Fibroblast of lung (primary cell): ENCODE measurements at regions not wholly inside any gene's neighbourhood (a gene's known extent, or its start where the extent isn't known, plus 50 kb on each side); places are given as distances from the start of the nearest gene placed in this dataset.

ENCODE experiments used
- DNase-seq, 2 donors: peaks; one replicate each; pipeline versions ENCODE4 v3.0.0 to v3.0.0-alpha.2; 2010; ENCODE audit warnings: low read depth in 2 of 2
- H2AFZ ChIP-seq: 2 replicates; pipeline ENCODE4 v1.5.1; 2012; ENCODE audit warnings: low read length, control low read depth, inconsistent platforms
- H3K27ac ChIP-seq: 2 replicates; pipeline ENCODE4 v1.5.1; 2011; ENCODE audit warnings: low read length, control low read depth; ENCODE audit not compliant: insufficient read depth
- H3K27me3 ChIP-seq: 2 replicates; pipeline ENCODE4 v1.5.1; 2011; ENCODE audit warnings: mild to moderate bottlenecking, low read length; ENCODE audit not compliant: control insufficient read depth, insufficient read depth
- H3K36me3 ChIP-seq: 2 replicates; pipeline ENCODE4 v1.5.1; 2011; ENCODE audit warnings: low read length; ENCODE audit not compliant: control insufficient read depth, insufficient read depth
- H3K4me1 ChIP-seq: 2 replicates; pipeline ENCODE4 v1.5.1; 2011; ENCODE audit warnings: low read length; ENCODE audit not compliant: control insufficient read depth, insufficient read depth; ENCODE audit errors: extremely low read depth
- H3K4me2 ChIP-seq: 2 replicates; pipeline ENCODE4 v1.5.1; 2011; ENCODE audit warnings: low read length, control low read depth; ENCODE audit not compliant: insufficient read depth; ENCODE audit errors: extremely low read depth
- H3K4me3 ChIP-seq, 4 experiments: fragments of 200-600 bp in 1 of 4; sonication (generic) in 1 of 4; replicated peaks in 1 of 4; 2 replicates each; pipeline ENCODE4 v1.5.1; 2011 to 2016; ENCODE audit warnings: low read length in 4 of 4, low read depth in 3 of 4, mild to moderate bottlenecking in 3 of 4, control low read depth in 2 of 4, inconsistent platforms in 1 of 4, mixed read lengths in 1 of 4; ENCODE audit not compliant: insufficient read depth in 1 of 4; ENCODE audit errors: control extremely low read depth in 1 of 4
- H3K79me2 ChIP-seq: 2 replicates; pipeline ENCODE4 v1.5.1; 2012; ENCODE audit warnings: mild to moderate bottlenecking, low read length, inconsistent platforms; ENCODE audit not compliant: control insufficient read depth, insufficient read depth
- H3K9ac ChIP-seq: 2 replicates; pipeline ENCODE4 v1.5.1; 2011; ENCODE audit warnings: mild to moderate bottlenecking, low read length, control low read depth; ENCODE audit not compliant: insufficient read depth
- H3K9me3 ChIP-seq: 2 replicates; pipeline ENCODE4 v1.5.1; 2012; ENCODE audit warnings: low read depth, low read length; ENCODE audit not compliant: control insufficient read depth, insufficient read depth
- H4K20me1 ChIP-seq: 2 replicates; pipeline ENCODE4 v1.5.1; 2011; ENCODE audit warnings: low read length; ENCODE audit not compliant: control insufficient read depth, insufficient read depth; ENCODE audit errors: extremely low read depth
- CTCF ChIP-seq, 2 donors: IDR thresholded peaks in 1 of 2; conservative IDR thresholded peaks in 1 of 2; 1 replicate in 1 of 2; 2 replicates in 1 of 2; pipeline ENCODE4 v1.5.1; 2011 to 2012; ENCODE audit warnings: low read length in 2 of 2, control low read depth in 1 of 2, inconsistent platforms in 1 of 2, low read depth in 1 of 2, mild to moderate bottlenecking in 1 of 2
- EZH2 ChIP-seq: IDR thresholded peaks from 2 replicates; pipeline ENCODE4 v1.5.1; 2012; ENCODE audit warnings: low read length, control low read depth, mild to moderate bottlenecking; ENCODE audit errors: missing control alignments

GRCh38 chr6:98560418-98560817, 274.0 kb upstream of the POU3F2 start:
- Histone ChIP-seq H2AFZ (no peak overlapping the region), H3K27ac (no peak overlapping the region), H4K20me1 (no peaks in the 10 kb centered on the region), H3K9me3 (no peaks in the 10 kb centered on the region), H3K4me1 (no peaks in the 10 kb centered on the region), H3K79me2 (no peaks in the 10 kb centered on the region), H3K27me3 (no peaks in the 10 kb centered on the region), H3K4me3 (no peak overlapping the region), H3K4me2 (no peak overlapping the region), H3K9ac (no peak overlapping the region), H3K36me3 (no peaks in the 10 kb centered on the region)
- no peak for DNase-seq
- TF ChIP-seq EZH2 (no peak), CTCF (conservative IDR thresholded peaks at IDR 0.05 in 1 of 2, IDR thresholded peaks at IDR 0.05 in 1 of 2; ENCODE audit: low read depth in 1 of 2, low read length in 2 of 2) (no peak)

GRCh38 chr6:98560841-98561240, 273.5 kb upstream of the POU3F2 start:
- H3K27ac ChIP-seq: no peak overlapping the region
- no peak for DNase-seq
- H3K27me3 ChIP-seq: no peaks in the 10 kb centered on the region
- H3K4me2 ChIP-seq: no peak overlapping the region
- no peak overlapping the region for H3K4me3 ChIP-seq
- H3K79me2 ChIP-seq: no peaks in the 10 kb centered on the region
- H2AFZ ChIP-seq: no peak overlapping the region
- H3K36me3 ChIP-seq: no peaks in the 10 kb centered on the region
- no peak for TF ChIP-seq CTCF (conservative IDR thresholded peaks at IDR 0.05 in 1 of 2, IDR thresholded peaks at IDR 0.05 in 1 of 2; ENCODE audit: low read depth in 1 of 2, low read length in 2 of 2)
- TF ChIP-seq EZH2: no peak
- H3K9ac ChIP-seq: no peak overlapping the region
- H3K4me1 ChIP-seq: no peaks in the 10 kb centered on the region
- H3K9me3 ChIP-seq: no peaks in the 10 kb centered on the region
- H4K20me1 ChIP-seq: no peaks in the 10 kb centered on the region

- Histone ChIP-seq H2AFZ (no peak overlapping the region), H3K4me3 (no peak overlapping the region), H3K36me3 (no peaks in the 10 kb centered on the region), H4K20me1 (no peaks in the 10 kb centered on the region), H3K4me2 (no peak overlapping the region), H3K9ac (no peak overlapping the region), H3K79me2 (no peaks in the 10 kb centered on the region), H3K27ac (no peak overlapping the region), H3K4me1 (no peaks in the 10 kb centered on the region), H3K27me3 (no peaks in the 10 kb centered on the region), H3K9me3 (no peaks in the 10 kb centered on the region)
- DNase-seq: no peak
- TF ChIP-seq EZH2 (no peak), CTCF (conservative IDR thresholded peaks at IDR 0.05 in 1 of 2, IDR thresholded peaks at IDR 0.05 in 1 of 2; ENCODE audit: low read depth in 1 of 2, low read length in 2 of 2) (no peak)
Observed at GRCh38 chr6:98566126-98566525, 268.2 kb upstream of the POU3F2 start.
